SK-N-MC (cell line): ENCODE measurements at regions not wholly inside any gene's neighbourhood (a gene's known extent, or its start where the extent isn't known, plus 50 kb on each side); places are given as distances from the start of the nearest gene placed in this dataset.

Source experiments
- DNase-seq: peaks from one replicate; pipeline ENCODE4 v3.0.0-alpha.2; 2011; ENCODE audit warnings: low read depth, low spot score
- H3K27ac ChIP-seq: fragments of 200-600 bp; sonication (generic); 2 replicates; pipeline ENCODE4 v1.5.1; 2016; ENCODE audit warnings: mixed run types
- H3K36me3 ChIP-seq: fragments of 200-600 bp; sonication (generic); 2 replicates; pipeline ENCODE4 v1.6.1; 2017; ENCODE audit warnings: antibody characterized with exemption, low read length, mixed read lengths; ENCODE audit not compliant: insufficient read depth
- H3K4me3 ChIP-seq: fragments of 200-600 bp; sonication (generic); 2 replicates; pipeline ENCODE4 v1.5.1; 2016
- H3K9ac ChIP-seq: fragments of 200-600 bp; sonication (generic); 2 replicates; pipeline ENCODE4 v1.8.0; 2017; ENCODE audit warnings: mixed run types, mixed read lengths; ENCODE audit not compliant: insufficient read length
- H3K9me3 ChIP-seq: fragments of 200-600 bp; sonication (generic); 2 replicates; pipeline ENCODE4 v1.6.1; 2017; ENCODE audit warnings: low read depth, mild to moderate bottlenecking, antibody characterized with exemption, low read length, moderate library complexity, mixed read lengths
- EZH2 ChIP-seq: fragments of 200-600 bp; sonication (generic); IDR thresholded peaks from one replicate; pipeline ENCODE4 v1.6.1; 2017; ENCODE audit warnings: antibody characterized with exemption
- FOXP2 ChIP-seq: optimal IDR thresholded peaks from 2 replicates; pipeline ENCODE3; 2011; ENCODE audit warnings: mild to moderate bottlenecking, moderate library complexity; ENCODE audit not compliant: insufficient read depth; ENCODE audit errors: extremely low read length, control extremely low read depth
- POLR2AphosphoS5 ChIP-seq: IDR thresholded peaks from 2 replicates; pipeline ENCODE4 v1.6.1; 2012; ENCODE audit warnings: mild to moderate bottlenecking, low read depth, low read length, borderline replicate concordance

GRCh38 chr7:54955696-54956420, 63.0 kb upstream of the EGFR start:
- H3K36me3 ChIP-seq, result no peaks in the 10 kb centered on the region

GRCh38 chr7:54956865-54957264, 62.0 kb upstream of the EGFR start:
- Histone ChIP-seq H3K9me3 (no peaks in the 10 kb centered on the region), H3K4me3 (no peak overlapping the region), H3K27ac (no peak overlapping the region), H3K9ac (no peak overlapping the region), H3K36me3 (no peaks in the 10 kb centered on the region)
- TF ChIP-seq FOXP2 (no peak), POLR2AphosphoS5 (no peak)
- DNase-seq, result no peak

More at GRCh38 chr7:54955696-54956420, 63.0 kb upstream of the EGFR start:
- DNase-seq, result no peak
- no peak overlapping the region for H3K9ac ChIP-seq
- H3K9me3 ChIP-seq, result no peaks in the 10 kb centered on the region
- no peak overlapping the region for H3K4me3 ChIP-seq
- H3K27ac ChIP-seq, result no peak overlapping the region
- TF ChIP-seq POLR2AphosphoS5 (no peak), EZH2 (no peak), FOXP2 (no peak)

DNA sequence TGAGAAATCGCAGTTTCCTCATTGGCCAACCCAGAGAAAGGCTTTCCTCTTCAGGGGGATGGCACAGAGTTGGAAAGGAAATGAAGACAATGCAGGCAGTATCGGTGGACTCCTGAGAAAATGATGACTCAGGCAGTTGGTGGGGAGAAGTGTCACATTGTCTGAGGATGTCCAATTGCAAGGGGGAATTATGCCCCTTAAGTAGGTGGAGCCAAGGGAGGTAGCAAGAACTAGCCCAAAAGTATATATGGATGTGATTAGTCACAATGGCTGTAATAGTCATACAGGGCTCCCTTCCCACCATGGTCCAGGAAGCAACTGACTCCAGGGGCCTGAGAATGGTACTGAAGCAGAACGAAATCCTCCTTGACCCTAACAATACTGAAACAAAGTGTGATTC, 58.3 kb upstream of the EGFR start:
- no peaks in the 10 kb centered on the region for H3K36me3 ChIP-seq
- no peaks in the 10 kb centered on the region for H3K9me3 ChIP-seq
- no peak overlapping the region for H3K9ac ChIP-seq
- H3K4me3 ChIP-seq, result no peak overlapping the region
- DNase-seq, result no peak
- no peak overlapping the region for H3K27ac ChIP-seq
- TF ChIP-seq EZH2 (no peak), FOXP2 (no peak), POLR2AphosphoS5 (no peak)

- no peaks in the 10 kb centered on the region for H3K36me3 ChIP-seq
- DNase-seq, result no peak
Observed at GRCh38 chr7:54961391-54961790, 57.4 kb upstream of the EGFR start.

GRCh38 chr7:54963155-54963554, 55.7 kb upstream of the EGFR start:
- H3K27ac ChIP-seq, result no peak overlapping the region

More at GRCh38 chr7:54961391-54961790, 57.4 kb upstream of the EGFR start:
- no peak overlapping the region for H3K4me3 ChIP-seq
- TF ChIP-seq FOXP2 (no peak), EZH2 (no peak), POLR2AphosphoS5 (no peak)
- no peaks in the 10 kb centered on the region for H3K9me3 ChIP-seq
- no peak overlapping the region for H3K9ac ChIP-seq
- no peak overlapping the region for H3K27ac ChIP-seq

GRCh38 chr7:54964136-54964535, 54.7 kb upstream of the EGFR start:
- TF ChIP-seq FOXP2, result no peak
- TF ChIP-seq EZH2, result no peak
- TF ChIP-seq POLR2AphosphoS5, result no peak
- H3K36me3 ChIP-seq, result no peaks in the 10 kb centered on the region
- DNase-seq, result no peak
- no peak overlapping the region for H3K27ac ChIP-seq
- H3K9ac ChIP-seq, result no peak overlapping the region
- H3K4me3 ChIP-seq, result no peak overlapping the region
- no peaks in the 10 kb centered on the region for H3K9me3 ChIP-seq

More at GRCh38 chr7:54963155-54963554, 55.7 kb upstream of the EGFR start:
- no peak for DNase-seq
- H3K9me3 ChIP-seq, result no peaks in the 10 kb centered on the region
- H3K4me3 ChIP-seq, result no peak overlapping the region
- TF ChIP-seq POLR2AphosphoS5, result no peak
- no peak for TF ChIP-seq EZH2
- TF ChIP-seq FOXP2, result no peak
- H3K9ac ChIP-seq, result no peak overlapping the region
- no peaks in the 10 kb centered on the region for H3K36me3 ChIP-seq

GRCh38 chr7:54967377-54967776, 51.4 kb upstream of the EGFR start:
- Histone ChIP-seq H3K36me3 (no peaks in the 10 kb centered on the region), H3K9me3 (no peaks in the 10 kb centered on the region), H3K27ac (no peak overlapping the region), H3K9ac (no peak overlapping the region), H3K4me3 (no peak overlapping the region)
- no peak for DNase-seq
- TF ChIP-seq POLR2AphosphoS5 (no peak), EZH2 (no peak), FOXP2 (no peak)

GRCh38 chr7:54968018-54968417, 50.8 kb upstream of the EGFR start:
- H3K9me3 ChIP-seq, result no peaks in the 10 kb centered on the region

More at GRCh38 chr7:54968018-54968417, 50.8 kb upstream of the EGFR start:
- TF ChIP-seq EZH2 (no peak), POLR2AphosphoS5 (no peak), FOXP2 (no peak)
- H3K27ac ChIP-seq, result no peak overlapping the region
- no peaks in the 10 kb centered on the region for H3K36me3 ChIP-seq
- H3K9ac ChIP-seq, result no peak overlapping the region
- H3K4me3 ChIP-seq, result no peak overlapping the region
- no peak for DNase-seq
